Fibroblast of lung (primary cell): ENCODE measurements at regions not wholly inside any gene's neighbourhood (a gene's known extent, or its start where the extent isn't known, plus 50 kb on each side); places are given as distances from the start of the nearest gene placed in this dataset.

ENCODE experiments used
- EZH2 ChIP-seq: IDR thresholded peaks from 2 replicates; pipeline ENCODE4 v1.5.1; 2012; ENCODE audit warnings: low read length, control low read depth, mild to moderate bottlenecking; ENCODE audit errors: missing control alignments
- TF ChIP-seq, protein P1 (sequence below), 2 donors: IDR thresholded peaks in 1 of 2; conservative IDR thresholded peaks in 1 of 2; 1 replicate in 1 of 2; 2 replicates in 1 of 2; pipeline ENCODE4 v1.5.1; 2011 to 2012; ENCODE audit warnings: low read length in 2 of 2, control low read depth in 1 of 2, inconsistent platforms in 1 of 2, low read depth in 1 of 2, mild to moderate bottlenecking in 1 of 2

DNA sequence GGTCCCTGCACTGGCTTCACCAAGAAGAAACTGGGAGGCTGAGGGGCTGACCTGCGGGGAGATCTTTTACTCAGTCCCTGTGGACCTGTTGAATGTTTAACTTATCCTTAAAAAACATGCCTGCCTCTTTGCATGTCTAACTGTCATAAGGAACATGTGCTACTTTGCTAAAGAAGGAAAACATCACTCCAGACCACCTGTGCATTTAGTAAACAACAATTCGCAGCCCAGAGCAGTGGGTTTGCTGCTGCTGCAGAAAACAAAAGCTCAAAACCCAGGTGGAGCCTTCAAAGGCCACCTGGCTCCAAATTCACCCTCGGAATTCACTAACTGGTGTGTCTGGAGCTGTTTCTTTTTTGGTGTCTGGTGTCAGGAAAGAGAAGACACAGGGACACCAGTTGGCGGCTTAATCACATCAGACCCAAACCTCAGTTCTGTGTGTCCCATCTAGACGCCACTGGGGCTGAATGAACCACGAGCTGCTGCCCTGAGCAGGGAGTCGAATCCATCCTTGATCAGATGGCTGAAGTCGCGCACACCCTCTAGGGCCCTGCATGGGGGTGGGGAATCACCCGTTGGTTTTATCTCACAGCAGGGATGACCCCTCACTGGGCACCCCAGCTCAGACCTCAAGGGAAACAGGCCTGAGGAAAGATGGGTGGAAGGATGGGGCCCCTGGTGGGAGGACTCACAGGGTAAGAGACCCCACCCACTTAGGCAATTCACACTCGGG lies 344.3 kb downstream of the PREX1 start:
- TF ChIP-seq, protein P1, sequence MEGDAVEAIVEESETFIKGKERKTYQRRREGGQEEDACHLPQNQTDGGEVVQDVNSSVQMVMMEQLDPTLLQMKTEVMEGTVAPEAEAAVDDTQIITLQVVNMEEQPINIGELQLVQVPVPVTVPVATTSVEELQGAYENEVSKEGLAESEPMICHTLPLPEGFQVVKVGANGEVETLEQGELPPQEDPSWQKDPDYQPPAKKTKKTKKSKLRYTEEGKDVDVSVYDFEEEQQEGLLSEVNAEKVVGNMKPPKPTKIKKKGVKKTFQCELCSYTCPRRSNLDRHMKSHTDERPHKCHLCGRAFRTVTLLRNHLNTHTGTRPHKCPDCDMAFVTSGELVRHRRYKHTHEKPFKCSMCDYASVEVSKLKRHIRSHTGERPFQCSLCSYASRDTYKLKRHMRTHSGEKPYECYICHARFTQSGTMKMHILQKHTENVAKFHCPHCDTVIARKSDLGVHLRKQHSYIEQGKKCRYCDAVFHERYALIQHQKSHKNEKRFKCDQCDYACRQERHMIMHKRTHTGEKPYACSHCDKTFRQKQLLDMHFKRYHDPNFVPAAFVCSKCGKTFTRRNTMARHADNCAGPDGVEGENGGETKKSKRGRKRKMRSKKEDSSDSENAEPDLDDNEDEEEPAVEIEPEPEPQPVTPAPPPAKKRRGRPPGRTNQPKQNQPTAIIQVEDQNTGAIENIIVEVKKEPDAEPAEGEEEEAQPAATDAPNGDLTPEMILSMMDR (conservative IDR thresholded peaks at IDR 0.05 in 1 of 2, IDR thresholded peaks at IDR 0.05 in 1 of 2; ENCODE audit: low read depth in 1 of 2, low read length in 2 of 2) = no peak
- TF ChIP-seq EZH2 = no peak
